ENCODE measurements at regions not wholly inside any gene's neighbourhood (a gene's known extent, or its start where the extent isn't known, plus 50 kb on each side); places are given as distances from the start of the nearest gene placed in this dataset.

GRCh38 chr22:49413146-49413545 is 414.5 kb downstream of the BRD1 start:
- no peak for TF ChIP-seq EZH2phosphoT487 (IDR thresholded peaks at IDR 0.05; ENCODE audit: insufficient read depth, low read depth)
- TF ChIP-seq EZH2 (IDR thresholded peaks at IDR 0.05; ENCODE audit: insufficient read depth, poor library complexity, severe bottlenecking), result no peak
